Right lobe of liver (tissue), 4 donors: ENCODE measurements at regions not wholly inside any gene's neighbourhood (a gene's known extent, or its start where the extent isn't known, plus 50 kb on each side); places are given as distances from the start of the nearest gene placed in this dataset.

Experiments
- POLR2A ChIP-seq: fragments of 450-650 bp; IDR thresholded peaks from one replicate; pipeline ENCODE4 v1.6.1; 2017; ENCODE audit warnings: antibody characterized with exemption, mild to moderate bottlenecking
- TF ChIP-seq, protein P1 (sequence below), 4 donors: fragments of 200-600 bp in 3 of 4; fragments of 450-650 bp in 1 of 4; IDR thresholded peaks; one replicate each; pipeline versions ENCODE4 v1.5.1 to v1.8.0; 2016 to 2022; ENCODE audit warnings: antibody characterized with exemption in 4 of 4, mild to moderate bottlenecking in 2 of 4
- donor health status: DM: no; HTN: no; CAD: no.
- donor health status: DM: no; HTN: no; CAD: no.
- donor health status: DM: no; HTN: yes; CAD: no.

- TF ChIP-seq, protein P1, sequence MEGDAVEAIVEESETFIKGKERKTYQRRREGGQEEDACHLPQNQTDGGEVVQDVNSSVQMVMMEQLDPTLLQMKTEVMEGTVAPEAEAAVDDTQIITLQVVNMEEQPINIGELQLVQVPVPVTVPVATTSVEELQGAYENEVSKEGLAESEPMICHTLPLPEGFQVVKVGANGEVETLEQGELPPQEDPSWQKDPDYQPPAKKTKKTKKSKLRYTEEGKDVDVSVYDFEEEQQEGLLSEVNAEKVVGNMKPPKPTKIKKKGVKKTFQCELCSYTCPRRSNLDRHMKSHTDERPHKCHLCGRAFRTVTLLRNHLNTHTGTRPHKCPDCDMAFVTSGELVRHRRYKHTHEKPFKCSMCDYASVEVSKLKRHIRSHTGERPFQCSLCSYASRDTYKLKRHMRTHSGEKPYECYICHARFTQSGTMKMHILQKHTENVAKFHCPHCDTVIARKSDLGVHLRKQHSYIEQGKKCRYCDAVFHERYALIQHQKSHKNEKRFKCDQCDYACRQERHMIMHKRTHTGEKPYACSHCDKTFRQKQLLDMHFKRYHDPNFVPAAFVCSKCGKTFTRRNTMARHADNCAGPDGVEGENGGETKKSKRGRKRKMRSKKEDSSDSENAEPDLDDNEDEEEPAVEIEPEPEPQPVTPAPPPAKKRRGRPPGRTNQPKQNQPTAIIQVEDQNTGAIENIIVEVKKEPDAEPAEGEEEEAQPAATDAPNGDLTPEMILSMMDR (IDR thresholded peaks at IDR 0.05): no peak
- no peak for TF ChIP-seq POLR2A
Observed at GRCh38 chr5:15371184-15371583, 128.8 kb upstream of the FBXL7 start.
